Sigmoid colon (tissue), 4 donors: ENCODE measurements at regions not wholly inside any gene's neighbourhood (a gene's known extent, or its start where the extent isn't known, plus 50 kb on each side); places are given as distances from the start of the nearest gene placed in this dataset.

ENCODE experiments used
- EP300 ChIP-seq, 4 donors: sonication (generic); formaldehyde crosslinking; IDR thresholded peaks; one replicate each; pipeline ENCODE4 v1.6.1; 2017; ENCODE audit warnings: antibody characterized with exemption in 4 of 4
- POLR2A ChIP-seq, 2 donors: fragments of 450-650 bp; IDR thresholded peaks; one replicate each; pipeline ENCODE4 v1.6.1; 2016; ENCODE audit warnings: antibody characterized with exemption in 2 of 2, mild to moderate bottlenecking in 2 of 2, moderate library complexity in 2 of 2
- POLR2AphosphoS5 ChIP-seq, 4 donors: sonication (generic); formaldehyde crosslinking; IDR thresholded peaks; one replicate each; pipeline ENCODE4 v1.6.1; 2017; ENCODE audit warnings: antibody characterized with exemption in 4 of 4
- TF ChIP-seq, protein P1 (sequence below), 4 experiments: fragments of 450-650 bp in 3 of 4; fragments of 200-600 bp in 1 of 4; IDR thresholded peaks; one replicate each; pipeline ENCODE4 v1.5.1; 2016 to 2019; ENCODE audit warnings: antibody characterized with exemption in 4 of 4, mild to moderate bottlenecking in 3 of 4, moderate library complexity in 2 of 4

DNA sequence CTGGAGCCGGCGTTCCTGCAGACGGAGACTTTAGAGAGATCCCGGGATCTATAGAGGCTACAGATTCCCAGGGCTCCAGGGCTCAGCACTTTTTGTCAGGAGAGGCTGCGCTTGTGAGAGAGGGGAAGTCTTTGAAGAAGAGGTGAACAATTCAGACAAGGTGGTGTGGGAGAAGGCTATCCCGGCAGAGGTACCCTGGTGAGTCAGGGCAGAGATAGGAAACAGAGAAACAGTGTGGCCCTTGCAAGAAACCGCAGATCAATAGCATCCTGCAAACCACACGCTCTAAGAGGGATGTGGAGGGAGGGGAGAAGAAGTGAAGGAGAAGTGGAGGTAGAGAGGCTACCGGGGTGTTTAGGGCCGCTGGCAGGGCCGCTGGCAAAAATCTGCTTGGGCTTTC is 160.5 kb upstream of the APCDD1 start:
- TF ChIP-seq, protein P1, sequence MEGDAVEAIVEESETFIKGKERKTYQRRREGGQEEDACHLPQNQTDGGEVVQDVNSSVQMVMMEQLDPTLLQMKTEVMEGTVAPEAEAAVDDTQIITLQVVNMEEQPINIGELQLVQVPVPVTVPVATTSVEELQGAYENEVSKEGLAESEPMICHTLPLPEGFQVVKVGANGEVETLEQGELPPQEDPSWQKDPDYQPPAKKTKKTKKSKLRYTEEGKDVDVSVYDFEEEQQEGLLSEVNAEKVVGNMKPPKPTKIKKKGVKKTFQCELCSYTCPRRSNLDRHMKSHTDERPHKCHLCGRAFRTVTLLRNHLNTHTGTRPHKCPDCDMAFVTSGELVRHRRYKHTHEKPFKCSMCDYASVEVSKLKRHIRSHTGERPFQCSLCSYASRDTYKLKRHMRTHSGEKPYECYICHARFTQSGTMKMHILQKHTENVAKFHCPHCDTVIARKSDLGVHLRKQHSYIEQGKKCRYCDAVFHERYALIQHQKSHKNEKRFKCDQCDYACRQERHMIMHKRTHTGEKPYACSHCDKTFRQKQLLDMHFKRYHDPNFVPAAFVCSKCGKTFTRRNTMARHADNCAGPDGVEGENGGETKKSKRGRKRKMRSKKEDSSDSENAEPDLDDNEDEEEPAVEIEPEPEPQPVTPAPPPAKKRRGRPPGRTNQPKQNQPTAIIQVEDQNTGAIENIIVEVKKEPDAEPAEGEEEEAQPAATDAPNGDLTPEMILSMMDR (IDR thresholded peaks at IDR 0.05), result no peak
- TF ChIP-seq EP300 (IDR thresholded peaks at IDR 0.05) (no peak), POLR2AphosphoS5 (IDR thresholded peaks at IDR 0.05) (no peak), POLR2A (IDR thresholded peaks at IDR 0.05) (no peak)
